Coronary artery (tissue), 2 donors: ENCODE measurements at regions not wholly inside any gene's neighbourhood (a gene's known extent, or its start where the extent isn't known, plus 50 kb on each side); places are given as distances from the start of the nearest gene placed in this dataset.

Experiments
- DNase-seq: peaks from one replicate; pipeline ENCODE4 v3.0.0-alpha.2; 2017; ENCODE audit warnings: low spot score
- H3K27ac ChIP-seq, 2 donors: fragments of 200-600 bp; sonication (generic); one replicate each; pipeline ENCODE4 v1.5.1; 2016 to 2019
- H3K4me3 ChIP-seq: fragments of 200-600 bp; sonication (generic); 2 replicates; pipeline ENCODE4 v1.5.1; 2016; ENCODE audit warnings: mild to moderate bottlenecking, moderate library complexity
- TF ChIP-seq, protein P1 (sequence below): fragments of 200-600 bp; sonication (generic); IDR thresholded peaks from one replicate; pipeline ENCODE4 v1.5.1; 2019; ENCODE audit warnings: antibody characterized with exemption

DNA sequence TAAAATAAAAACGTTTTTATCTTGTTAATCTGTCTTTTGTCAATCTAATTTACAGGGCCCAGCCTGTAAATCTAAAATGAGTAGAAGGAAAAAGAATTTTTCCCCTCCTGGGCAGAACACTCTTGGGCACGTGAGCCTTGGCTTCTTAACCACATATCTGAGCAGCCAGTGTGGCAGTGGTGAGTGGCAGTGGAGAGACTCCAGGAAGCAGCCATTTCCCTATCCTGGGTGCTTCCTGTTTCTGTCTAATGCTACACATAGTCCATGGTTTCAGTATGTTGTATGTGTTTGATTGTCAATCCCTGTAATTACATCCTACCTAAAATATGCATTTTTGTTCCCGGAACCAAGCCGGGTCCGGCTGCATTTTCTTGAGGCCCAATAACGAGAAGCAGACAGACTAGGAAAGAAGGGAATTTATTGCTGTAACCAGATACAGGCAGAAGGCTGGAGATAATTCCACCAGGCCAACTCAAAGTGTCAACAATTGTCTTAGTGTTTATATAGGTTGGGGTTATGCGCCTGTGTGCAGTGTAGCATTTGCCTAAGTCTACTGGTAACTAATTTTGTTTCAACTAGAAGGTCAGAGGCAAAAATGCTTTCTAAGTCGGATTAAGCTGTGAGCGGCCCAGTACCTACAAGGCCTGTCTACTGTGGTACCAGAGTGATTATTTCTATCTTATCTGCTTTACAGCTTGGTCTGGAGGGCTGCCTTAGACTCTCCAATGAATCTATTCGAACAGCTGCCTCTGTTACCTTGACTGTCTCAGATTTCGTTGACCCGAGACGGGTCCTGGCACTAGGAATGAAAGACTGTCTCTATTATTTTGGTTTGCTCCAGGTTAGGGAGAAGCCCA lies 82.4 kb upstream of the RESF1 start:
- no peak for DNase-seq
- H3K4me3 ChIP-seq = no peak overlapping the region
- TF ChIP-seq, protein P1, sequence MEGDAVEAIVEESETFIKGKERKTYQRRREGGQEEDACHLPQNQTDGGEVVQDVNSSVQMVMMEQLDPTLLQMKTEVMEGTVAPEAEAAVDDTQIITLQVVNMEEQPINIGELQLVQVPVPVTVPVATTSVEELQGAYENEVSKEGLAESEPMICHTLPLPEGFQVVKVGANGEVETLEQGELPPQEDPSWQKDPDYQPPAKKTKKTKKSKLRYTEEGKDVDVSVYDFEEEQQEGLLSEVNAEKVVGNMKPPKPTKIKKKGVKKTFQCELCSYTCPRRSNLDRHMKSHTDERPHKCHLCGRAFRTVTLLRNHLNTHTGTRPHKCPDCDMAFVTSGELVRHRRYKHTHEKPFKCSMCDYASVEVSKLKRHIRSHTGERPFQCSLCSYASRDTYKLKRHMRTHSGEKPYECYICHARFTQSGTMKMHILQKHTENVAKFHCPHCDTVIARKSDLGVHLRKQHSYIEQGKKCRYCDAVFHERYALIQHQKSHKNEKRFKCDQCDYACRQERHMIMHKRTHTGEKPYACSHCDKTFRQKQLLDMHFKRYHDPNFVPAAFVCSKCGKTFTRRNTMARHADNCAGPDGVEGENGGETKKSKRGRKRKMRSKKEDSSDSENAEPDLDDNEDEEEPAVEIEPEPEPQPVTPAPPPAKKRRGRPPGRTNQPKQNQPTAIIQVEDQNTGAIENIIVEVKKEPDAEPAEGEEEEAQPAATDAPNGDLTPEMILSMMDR = no peak
- H3K27ac ChIP-seq = no peak overlapping the region

DNA sequence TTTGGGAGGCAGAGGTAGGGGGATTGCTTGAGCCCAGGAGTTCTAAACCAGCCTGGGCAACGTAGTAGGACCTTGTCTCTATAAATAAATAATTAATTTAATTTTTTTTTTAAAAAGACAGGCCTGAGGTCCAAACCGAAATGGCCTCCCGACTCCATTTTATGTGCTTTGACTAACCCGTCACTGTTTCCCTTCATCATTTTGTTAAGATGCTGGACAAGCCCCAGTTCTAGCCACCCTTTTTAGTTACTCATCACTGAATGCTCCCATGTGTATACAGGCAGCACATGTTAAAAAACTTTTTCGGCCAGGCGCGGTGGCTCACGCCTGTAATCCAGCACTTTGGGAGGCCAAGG lies 83.6 kb upstream of the RESF1 start:
- TF ChIP-seq, protein P1 = no peak
- no peak overlapping the region for H3K27ac ChIP-seq
- no peak overlapping the region for H3K4me3 ChIP-seq
- no peak for DNase-seq

DNA sequence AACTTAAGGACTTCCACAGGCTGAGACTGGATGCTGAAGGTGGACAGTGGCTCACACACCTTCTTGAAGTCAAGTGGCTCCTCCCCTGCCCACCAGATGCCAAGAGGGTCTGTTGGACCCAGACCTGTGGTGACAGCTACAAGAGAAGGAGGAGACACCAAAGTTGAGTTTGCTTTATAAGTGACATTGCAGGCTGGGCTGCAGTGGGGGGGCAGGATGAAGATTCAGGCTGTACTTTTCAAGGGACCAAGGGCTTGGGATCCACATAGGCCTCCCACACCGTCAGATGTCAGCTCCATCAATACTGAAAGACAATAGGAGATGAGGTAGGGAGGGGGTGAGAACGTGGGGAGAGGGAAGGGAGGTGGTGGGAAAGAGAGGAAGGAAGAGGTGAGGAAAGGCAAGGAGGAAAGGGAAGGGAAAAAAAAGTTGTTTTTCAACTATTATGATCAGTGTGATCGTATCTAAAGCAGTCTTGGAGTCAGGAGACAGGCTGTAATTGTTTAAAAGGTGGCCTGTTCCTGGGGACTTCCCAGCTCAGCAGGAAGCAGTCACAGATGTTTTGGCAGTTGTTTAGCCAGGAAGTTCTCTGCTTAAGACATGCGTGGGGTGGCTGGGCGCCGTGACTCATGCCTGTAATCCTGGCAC lies 84.1 kb upstream of the RESF1 start:
- Histone ChIP-seq H3K27ac (peak overlapping the region in 1 of 2 donors; percentile 35), H3K4me3 (no peak overlapping the region)
- TF ChIP-seq, protein P1 = no peak
- DNase-seq = no peak

DNA sequence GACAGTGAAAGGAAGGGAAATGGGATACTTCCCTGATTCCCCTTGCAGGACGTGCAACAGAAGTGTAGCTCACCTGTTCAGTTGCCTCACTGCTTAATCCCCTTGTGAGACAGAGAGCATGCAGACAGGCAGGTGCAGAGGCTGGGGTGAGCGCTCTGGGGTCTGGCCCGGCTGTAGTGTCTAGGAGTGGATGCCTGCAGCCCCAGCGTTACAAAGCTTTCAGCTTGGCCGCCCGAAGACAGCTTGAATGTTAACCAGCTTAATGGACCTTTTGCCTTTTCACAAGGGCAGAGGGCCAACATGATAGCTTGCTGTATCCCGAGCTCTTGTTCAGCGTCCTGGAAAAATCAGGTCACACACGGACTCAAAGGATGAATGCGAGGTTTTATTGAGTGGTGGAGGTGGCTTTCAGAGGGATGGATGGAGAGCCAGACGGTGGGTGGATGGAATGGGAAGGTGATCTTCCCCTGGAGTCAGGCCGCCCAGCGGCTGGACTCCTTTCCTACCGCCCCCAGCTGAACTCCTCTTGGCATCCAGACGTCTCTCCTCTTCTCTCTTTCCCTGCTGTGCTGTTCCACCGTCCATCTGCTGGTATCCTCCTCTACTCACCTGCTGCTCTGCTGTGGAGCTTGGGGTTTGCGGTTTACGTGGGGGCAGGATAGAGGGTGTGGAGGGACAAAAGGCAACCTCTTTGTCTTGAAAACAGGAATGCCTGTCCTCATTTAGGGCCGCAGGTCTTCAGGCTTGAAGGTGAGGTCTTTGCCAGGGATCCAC lies 86.2 kb upstream of the RESF1 start:
- DNase-seq = no peak
- no peak overlapping the region for H3K4me3 ChIP-seq

DNA sequence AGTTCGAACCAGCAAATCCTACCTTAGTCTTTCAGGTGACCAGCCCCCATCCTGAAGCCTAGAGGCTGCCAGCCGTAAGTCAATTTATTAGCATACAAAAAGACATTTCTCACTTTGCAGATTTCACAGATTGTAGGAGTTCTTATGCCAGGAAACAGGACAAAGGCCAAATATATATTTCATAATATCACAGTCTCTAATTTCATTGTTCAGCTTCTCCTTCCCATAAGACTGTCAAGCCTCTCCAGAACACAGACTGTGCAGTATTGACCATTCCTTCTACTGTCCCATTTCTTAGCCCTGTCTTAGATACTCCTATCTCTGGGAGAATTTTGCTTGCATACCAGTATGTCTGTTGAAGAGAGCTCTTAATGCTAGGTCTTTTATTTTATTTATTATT lies 89.2 kb upstream of the RESF1 start:
- Histone ChIP-seq H3K27ac (no peak overlapping the region), H3K4me3 (no peak overlapping the region)
- TF ChIP-seq, protein P1 = no peak
- DNase-seq = no peak

More for the DNA sequence above, 86.2 kb upstream of the RESF1 start:
- no peak overlapping the region for H3K27ac ChIP-seq
- TF ChIP-seq, protein P1 = no peak

DNA sequence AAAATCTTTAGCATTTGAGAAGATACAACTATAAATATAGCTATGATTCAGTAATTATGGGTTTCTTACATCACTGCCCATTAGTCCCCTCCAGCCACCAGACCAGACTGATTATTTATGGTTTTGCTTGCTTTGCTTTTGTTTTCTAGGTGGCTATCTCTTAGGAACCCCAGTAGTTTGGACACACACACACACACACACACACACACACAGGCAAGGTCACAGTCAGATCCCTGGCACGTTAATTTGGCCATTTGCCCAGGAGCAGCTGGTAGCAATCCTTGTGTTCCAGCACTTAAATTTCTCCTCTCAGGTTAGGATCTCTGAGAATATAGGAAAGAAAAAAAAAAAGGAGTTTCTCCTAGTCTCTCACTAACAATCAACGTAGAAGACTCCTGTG lies 90.2 kb upstream of the RESF1 start:
- no peak overlapping the region for H3K4me3 ChIP-seq
- no peak overlapping the region for H3K27ac ChIP-seq
- TF ChIP-seq, protein P1 = no peak
- DNase-seq = no peak
